HG02840 (cell line): ENCODE measurements at regions not wholly inside any gene's neighbourhood (a gene's known extent, or its start where the extent isn't known, plus 50 kb on each side); places are given as distances from the start of the nearest gene placed in this dataset.
A peak's percentile ranks its signal among the peaks of the same experiment; 100 is the strongest.

Experiments used
- ATAC-seq: cut with Tn5 transposase; IDR thresholded peaks from one replicate; pipeline ENCODE4 v1.9.1; 2021; ENCODE audit warnings: mild to moderate bottlenecking, moderate library complexity, moderate number of reproducible peaks; ENCODE audit not compliant: unreplicated experiment, low FRiP score

GRCh38 chrX:9339603-9340491 lies 125.0 kb upstream of the TBL1X start:
- no peak for ATAC-seq

GRCh38 chrX:9340598-9341290 lies 124.1 kb upstream of the TBL1X start:
- ATAC-seq: peak; percentile 35

DNA sequence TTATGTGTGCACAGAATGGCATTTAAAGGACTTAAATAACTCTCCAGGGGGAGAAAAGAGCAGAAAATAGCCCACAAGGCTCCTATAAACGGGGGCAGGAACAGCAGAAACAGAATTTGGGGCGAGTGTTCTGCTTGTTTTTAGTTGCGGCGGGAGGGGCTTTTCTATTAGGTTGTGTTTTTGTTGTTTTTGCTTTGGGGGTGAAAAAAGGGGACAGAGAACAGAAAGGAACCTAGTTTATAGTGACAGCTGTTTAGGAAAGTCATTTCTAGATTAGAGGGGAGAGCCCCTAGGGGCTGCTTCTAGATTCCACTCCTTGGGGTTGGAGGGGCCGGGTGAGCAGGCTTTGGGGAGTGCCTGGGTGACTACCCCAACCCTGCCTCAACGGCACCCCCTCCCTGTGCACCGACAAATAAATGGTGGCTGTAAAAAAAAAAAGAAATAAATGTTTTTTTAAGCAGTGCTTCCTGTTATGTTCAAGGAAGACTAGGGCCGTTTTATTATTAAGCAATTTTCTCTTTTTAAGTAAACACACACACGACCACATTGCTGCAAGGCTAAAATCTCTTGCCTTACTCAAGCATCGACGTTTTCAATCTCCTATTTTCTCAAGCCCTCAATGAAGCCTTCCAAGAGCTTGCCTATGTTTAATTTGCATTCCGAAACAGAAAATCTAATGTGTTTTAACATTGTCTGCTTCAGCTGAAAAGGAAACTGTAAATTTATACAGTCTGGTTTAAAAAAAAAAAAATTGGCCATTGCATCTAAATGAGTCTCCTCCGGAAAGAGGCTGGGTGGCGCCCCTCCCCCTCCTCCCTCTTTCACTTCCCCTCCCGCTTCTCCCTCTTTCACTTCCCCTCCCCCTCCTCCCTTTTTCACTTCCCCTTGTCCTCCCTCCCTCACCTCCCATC lies 123.3 kb upstream of the TBL1X start:
- ATAC-seq: peak; percentile 75

DNA sequence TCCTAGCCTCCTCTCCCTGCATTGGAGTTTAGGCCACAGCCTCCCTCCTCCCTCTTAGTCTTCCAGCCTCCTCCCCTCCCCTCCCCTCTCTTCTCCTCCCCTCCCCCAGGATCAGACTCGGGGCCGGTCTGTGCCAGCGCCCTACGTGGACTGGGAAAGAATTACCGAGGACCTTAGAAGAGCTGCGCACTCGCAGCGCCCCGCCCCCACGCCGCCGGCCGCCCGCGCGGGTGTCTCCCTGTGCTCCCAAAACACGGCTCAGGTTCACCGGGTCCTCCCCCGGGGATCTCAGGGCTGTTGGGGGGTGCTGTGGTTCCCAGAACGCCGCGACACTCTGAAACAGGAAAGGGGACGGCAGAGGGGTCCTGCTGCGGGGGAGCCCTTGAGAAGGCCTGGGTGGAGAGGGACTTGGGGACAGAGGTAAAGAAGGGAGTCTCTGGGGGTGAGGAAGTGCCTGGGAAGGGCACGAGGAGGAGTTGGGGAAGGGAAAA lies 122.3 kb upstream of the TBL1X start:
- ATAC-seq: no peak

GRCh38 chrX:9343971-9344370 lies 120.9 kb upstream of the TBL1X start:
- ATAC-seq: no peak

- ATAC-seq: no peak
Measured at GRCh38 chrX:9345957-9346356, 118.9 kb upstream of the TBL1X start.

DNA sequence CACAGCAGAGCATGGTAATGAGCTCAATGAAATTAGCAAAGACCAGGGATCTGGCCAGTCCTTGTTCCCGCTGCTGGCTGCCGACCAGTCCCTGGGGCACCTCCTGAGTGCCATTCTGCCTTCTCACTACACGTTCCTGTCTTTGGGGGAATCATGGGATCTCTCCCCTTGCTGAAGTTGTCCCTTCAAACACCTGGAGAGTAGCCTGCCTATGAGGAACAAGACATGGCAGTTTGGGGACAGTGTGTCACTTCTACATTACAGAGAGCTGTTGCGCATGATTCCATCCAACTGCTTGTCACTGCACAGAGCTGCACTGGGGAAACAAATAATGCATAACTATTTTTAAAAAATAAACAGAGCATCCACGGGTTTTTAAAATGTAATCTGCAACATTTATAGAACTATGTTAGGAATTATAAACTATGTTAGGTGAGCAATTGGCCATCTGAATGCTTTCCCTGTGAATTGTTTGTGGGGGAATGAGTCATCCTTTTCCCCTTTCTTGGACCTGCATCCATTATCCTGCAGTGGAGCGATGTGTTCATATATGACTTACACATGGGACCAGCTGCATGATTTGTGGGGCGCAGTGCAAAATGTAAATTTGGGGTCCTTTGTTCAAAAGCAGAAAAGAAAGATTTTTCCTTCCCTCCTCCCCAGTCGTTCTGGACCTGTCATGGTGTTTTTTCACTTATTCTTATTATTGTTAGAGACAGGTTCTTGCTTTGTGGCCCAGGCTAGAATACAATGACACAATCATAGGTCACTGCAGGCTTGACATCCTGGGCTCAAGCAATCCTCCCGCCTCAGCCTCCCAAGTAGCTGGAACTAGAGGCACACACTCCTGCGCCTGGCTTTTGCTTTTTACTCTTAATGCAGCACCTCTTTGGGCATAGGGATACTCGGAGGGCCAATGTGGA lies 115.0 kb upstream of the TBL1X start:
- no peak for ATAC-seq

GRCh38 chrX:9351126-9351525 lies 113.7 kb upstream of the TBL1X start:
- no peak for ATAC-seq

- ATAC-seq: peak; percentile 58
Measured at GRCh38 chrX:9352243-9352642, 112.6 kb upstream of the TBL1X start.

DNA sequence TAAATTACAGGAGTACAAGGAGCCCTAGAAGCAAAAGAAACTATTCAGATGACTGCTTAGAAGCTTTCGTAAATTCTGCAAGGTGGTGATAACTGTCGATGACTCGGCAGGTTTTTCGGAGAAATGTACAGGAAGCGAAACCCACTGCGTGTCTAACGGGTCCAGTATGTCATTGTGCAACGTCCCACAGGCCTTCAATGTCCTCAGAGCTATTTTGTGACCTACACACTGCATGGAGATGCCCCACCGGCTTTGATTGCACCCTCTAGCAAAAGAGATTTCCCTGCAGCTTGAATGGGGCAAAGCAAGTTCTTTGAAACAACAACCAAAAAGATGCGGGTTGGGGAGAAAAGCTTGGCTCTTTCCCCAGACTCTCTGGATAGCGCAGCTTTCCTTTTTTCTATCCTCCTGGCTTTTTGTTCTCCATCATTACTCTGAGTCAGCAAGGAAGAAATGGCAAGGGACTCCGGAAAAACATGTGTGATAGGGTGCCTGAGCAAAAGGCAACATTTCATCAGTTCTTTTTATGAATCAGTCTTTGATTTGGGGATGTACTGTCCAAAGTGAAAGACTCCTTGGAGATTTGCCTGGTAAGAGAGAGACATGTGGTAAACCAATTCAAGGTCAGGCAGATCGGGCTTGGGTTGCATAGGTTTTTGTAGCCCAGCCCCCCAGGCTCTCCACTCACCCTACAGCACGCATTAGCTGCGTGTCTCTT lies 112.0 kb upstream of the TBL1X start:
- peak; percentile 54 for ATAC-seq

DNA sequence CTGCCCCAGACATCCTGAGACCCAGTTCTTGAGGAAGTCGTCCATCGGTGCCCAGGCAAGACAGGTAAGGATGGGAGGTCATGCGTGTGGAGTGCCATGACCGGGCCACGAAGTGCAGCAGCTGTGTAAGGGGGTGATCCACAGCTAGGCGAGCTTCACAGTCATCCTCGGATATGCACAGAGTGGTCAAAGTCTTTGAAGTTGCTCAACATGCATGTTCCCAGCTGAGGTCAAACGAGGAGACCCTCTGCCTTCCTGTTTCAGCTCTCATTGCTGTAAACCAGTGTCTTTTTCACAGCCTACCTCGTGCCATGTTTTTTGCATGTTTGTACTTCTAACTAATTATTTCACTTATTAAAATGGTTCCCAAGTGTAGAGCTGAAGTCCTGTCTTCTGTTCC lies 109.9 kb upstream of the TBL1X start:
- ATAC-seq: no peak

DNA sequence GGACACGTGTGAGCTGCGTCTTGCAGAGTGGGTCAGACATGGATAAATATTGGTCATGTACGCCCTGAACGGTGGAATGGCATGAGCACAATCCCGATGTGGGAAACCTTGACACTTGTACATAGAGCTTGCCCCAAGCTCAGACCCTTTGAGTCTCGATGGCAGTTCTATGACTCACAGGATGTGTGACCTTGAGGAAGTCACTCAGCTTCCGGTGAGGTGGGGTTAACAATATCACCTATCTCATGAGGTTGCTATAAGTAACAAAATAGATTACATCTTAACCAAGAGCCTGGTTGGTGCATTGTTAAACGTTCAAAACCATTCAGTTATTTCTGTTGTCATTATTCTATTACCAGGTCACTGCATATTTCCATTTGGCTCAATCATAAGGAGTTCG lies 109.1 kb upstream of the TBL1X start:
- ATAC-seq: no peak

DNA sequence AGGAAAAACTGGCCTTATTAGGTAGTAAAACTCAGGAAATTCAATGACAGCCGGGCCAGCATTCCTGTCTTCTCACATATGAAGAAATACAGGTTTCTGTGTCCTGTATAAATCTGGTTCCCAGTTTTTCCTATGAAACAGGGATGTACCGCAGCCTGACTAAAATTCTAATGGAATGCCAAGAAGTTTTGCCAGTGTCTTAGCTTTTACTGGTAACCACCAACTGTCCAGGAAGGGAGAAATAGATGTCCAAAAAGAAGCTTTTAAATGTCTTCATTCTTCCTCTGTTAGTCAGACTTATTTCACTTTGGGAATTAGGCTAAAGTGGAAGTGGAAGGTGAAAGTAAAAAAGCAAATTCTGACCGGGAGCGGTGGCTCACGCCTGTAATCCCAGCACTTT lies 108.0 kb upstream of the TBL1X start:
- ATAC-seq: no peak

DNA sequence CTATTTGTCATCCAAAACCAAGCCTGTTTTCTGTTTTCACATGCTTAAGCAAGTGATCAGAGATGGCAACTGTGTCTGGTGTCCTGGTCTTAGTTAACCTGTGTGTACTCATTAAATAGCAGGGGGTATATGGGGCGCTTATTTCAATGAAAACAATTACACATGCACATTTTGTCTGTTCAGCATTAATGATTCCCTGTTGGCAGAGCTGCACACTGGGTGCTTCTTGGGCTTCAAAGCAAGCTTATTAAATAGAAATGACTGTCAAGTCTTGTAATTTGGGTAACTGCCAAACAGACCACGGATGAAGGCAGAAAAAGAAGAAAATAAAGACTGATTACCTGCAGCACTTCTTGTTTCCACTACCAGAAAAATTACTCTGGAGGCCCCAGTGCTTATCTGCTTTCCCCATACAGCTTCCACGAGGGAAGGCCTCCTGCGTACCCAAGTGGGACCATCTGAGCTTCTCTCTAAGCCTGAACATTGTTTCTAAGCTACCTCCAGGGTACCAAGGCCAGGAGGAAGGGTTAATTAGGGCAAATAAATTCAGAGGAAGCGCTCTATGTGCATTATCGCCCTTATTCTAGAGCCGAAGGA lies 107.2 kb upstream of the TBL1X start:
- ATAC-seq: no peak

DNA sequence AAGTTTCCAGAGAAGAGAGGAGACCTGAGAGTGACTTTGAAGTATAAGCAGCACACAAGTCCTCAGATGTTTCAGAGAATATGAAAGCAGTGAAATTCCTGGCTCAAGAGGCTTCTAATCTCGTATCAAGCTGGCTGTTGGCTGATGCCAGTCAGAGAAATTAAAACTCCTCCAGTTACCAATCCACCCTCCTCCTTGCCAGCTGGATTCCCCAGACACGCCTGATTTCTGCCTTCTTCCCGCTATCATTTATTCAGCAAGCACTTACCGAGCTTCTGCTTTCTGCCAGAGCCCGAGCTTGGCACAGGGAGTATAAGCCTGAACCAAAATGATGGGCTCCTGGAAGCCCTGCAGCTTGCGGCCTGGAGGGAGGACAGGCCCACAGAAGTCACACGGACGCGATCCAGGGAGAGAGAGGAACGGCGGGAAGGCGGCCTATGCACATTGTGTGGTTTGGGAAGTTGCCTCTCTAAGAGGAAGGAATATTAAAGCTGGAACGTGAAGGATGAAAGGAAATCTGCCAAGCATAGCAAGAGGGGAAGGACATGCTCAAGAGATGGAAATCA lies 102.4 kb upstream of the TBL1X start:
- ATAC-seq: no peak

GRCh38 chrX:9367421-9367820 lies 97.4 kb upstream of the TBL1X start:
- no peak for ATAC-seq

GRCh38 chrX:9368262-9368661 lies 96.6 kb upstream of the TBL1X start:
- no peak for ATAC-seq

GRCh38 chrX:9369802-9370291 lies 95.0 kb upstream of the TBL1X start:
- ATAC-seq: no peak
